AG09309 (cell line): ENCODE measurements at regions not wholly inside any gene's neighbourhood (a gene's known extent, or its start where the extent isn't known, plus 50 kb on each side); places are given as distances from the start of the nearest gene placed in this dataset.

Source experiments
- DNase-seq: peaks from one replicate; pipeline ENCODE4 v3.0.0-alpha.2; 2010; ENCODE audit warnings: low read depth
- H3K4me3 ChIP-seq: 2 replicates; pipeline ENCODE4 v1.5.1; 2011; ENCODE audit warnings: mild to moderate bottlenecking, low read depth, low read length, moderate library complexity; ENCODE audit not compliant: control insufficient read depth
- TF ChIP-seq, protein P1 (sequence below): IDR thresholded peaks from 2 replicates; pipeline ENCODE4 v1.5.1; 2011; ENCODE audit warnings: mild to moderate bottlenecking, low read depth, low read length, inconsistent platforms; ENCODE audit not compliant: insufficient read depth, control insufficient read depth; ENCODE audit errors: missing control alignments

DNA sequence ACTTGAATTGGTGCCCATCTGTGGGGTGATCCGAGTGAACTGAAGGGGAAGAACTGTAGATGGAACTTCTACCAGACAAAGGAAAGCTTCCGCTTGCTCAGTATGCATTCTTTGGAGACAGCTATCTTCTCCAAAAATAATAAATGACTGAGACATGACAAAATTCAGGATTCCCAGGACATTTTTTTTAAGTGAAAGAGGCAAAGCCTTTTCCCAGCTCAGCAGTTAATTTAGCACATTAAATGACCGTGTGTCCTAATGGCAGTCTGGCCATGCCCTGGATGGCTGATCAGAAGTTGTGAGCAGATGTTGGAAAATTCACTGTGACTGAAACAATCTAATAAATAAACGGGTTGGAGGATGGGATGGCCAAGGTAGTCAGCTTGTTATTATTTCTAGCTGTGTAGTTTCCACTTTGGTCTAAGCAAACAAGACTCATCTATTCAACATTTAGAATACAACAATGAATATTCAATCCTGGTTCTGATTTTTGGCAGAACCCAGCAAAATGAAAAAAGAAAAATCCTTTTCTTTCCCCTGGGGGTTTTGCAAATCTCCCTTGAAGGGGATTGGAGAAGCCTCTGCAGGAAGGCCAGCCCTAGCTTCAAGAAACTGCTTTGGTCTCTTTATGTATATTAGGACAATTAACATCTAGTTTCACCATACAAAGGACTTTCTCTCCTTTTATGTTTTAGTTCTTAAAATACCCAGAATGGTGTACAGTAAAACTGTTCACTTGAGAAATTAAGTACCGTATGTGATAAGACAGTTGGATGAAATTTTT lies 540.9 kb upstream of the MDFIC2 start:
- TF ChIP-seq, protein P1, sequence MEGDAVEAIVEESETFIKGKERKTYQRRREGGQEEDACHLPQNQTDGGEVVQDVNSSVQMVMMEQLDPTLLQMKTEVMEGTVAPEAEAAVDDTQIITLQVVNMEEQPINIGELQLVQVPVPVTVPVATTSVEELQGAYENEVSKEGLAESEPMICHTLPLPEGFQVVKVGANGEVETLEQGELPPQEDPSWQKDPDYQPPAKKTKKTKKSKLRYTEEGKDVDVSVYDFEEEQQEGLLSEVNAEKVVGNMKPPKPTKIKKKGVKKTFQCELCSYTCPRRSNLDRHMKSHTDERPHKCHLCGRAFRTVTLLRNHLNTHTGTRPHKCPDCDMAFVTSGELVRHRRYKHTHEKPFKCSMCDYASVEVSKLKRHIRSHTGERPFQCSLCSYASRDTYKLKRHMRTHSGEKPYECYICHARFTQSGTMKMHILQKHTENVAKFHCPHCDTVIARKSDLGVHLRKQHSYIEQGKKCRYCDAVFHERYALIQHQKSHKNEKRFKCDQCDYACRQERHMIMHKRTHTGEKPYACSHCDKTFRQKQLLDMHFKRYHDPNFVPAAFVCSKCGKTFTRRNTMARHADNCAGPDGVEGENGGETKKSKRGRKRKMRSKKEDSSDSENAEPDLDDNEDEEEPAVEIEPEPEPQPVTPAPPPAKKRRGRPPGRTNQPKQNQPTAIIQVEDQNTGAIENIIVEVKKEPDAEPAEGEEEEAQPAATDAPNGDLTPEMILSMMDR = no peak
- H3K4me3 ChIP-seq = no peak overlapping the region
- no peak for DNase-seq

DNA sequence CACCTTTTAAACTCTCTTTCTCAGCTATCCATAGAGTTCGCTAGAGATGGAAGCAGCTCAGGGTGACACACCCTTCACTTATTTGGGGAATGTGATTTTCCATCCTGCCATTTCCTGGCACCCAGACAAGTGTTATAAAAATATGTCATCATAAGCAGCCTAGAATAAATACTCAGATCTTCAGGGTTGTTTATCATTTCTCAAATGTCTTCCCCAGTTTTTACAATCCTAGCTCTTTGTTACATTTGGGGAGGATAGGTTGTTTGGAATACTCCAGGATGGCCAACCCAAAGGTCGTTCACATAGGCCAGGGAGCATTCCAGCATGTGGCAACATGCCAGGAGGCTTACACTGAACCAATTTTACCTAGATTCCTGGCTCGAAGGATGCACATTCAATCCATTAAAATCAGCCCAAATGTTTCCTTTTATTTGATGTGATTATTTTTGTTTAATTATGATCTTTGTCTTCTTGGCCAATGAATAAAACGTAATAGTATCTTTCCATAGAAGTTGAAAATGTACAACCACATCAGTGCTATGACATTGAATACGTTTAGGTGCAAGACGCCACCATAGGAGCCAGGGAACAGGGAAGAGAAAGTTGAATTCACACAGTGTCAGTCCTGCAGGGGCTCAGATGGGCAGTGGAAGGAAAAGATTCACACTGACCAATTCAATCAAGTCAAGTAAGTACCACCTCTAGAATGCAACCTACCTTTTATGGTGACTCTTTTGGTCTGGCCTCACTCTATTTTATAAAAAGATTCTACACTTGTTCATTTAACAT lies 537.7 kb upstream of the MDFIC2 start:
- TF ChIP-seq, protein P1 = no peak
- DNase-seq = peak; percentile 86

DNA sequence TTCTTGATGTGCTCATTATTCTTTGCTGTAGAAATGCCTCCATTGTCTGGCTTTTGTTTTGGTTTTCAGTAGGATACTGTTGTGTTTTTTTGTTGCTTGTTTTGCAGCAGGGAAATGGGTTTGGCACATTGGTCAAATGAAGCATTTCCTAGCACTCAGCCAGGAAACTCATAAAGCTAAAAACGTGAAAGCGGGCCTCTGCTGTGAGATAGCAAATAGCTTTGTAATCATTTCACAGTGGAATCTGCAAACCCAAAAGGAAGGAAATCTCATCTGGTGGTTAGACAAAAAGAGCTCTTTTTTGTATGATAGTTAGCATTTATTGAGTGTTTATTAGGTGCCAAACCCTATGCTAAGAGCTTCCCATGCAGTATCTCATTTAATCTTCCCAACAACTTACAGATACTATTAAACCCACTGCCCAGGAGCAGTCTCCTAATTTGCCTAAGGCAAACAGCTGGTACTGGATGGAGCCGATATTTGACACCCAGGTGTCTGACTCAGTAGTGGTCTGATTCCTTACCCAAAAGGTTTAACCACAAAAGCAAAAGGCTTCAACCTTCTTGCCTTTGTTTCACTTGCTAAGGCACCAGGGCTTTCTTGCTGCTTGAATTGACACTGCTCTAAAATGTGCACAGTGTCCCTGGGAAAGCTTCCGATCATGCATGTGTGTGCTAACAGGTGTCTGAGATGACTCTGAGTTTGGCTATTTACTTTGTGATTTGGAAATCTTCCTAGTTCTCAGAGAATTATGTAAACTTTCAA lies 527.9 kb upstream of the MDFIC2 start:
- no peak for DNase-seq
- TF ChIP-seq, protein P1 = no peak

More for the DNA sequence above, 537.7 kb upstream of the MDFIC2 start:
- no peak overlapping the region for H3K4me3 ChIP-seq

DNA sequence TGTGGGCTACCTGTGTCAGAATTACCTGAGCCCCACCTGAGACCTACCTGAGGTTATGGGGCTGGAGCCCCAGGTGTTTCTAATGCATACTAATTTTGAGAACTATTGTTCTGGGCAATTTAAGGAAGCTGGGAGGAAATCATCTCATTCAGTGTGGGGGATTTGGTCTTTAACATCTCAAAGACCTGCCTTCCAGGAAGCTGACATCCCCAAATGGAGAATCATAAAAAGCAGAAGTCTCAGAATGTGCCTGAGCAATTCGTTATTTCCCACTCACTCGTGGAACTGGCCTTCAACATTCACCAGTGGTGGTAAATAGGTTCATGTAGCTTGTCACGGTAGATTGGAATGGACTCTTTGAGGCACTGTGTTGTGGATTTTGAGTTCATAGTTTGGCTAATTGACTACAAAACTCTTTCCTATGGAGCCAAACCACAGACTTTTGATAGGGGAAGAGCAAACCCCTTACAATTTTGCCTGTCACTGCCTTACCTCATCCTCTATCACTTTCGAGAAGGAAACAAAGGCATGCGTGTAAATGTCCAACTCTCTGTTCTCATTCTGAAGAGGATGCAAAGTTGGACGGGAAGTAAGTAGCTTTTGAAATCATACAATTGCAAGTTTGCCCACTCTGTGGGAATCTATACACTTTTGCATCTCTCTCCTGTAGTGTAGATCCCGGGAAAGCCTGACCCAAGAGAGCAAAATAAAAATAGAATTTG lies 521.0 kb upstream of the MDFIC2 start:
- no peak for DNase-seq
- H3K4me3 ChIP-seq = no peak overlapping the region
- TF ChIP-seq, protein P1 = no peak

More for the DNA sequence above, 527.9 kb upstream of the MDFIC2 start:
- H3K4me3 ChIP-seq = no peak overlapping the region

DNA sequence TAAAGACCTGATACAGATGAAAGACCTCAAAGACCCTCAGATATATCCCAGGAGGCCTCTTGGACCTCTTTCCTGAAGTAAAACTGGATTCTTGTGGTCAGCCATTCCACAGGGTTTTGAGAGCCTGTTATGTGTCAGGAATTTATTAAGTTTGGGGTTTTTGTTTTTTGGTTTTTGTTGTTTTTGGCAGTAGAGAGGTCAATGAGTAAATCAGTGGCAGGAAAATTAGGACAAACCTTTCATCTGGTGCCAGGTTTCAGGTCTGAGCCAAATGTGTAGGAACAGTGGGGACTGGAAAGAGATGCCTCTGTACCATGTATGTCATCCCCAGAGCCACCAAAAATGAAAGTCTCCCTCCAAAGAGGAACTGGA lies 520.4 kb upstream of the MDFIC2 start:
- TF ChIP-seq, protein P1 = no peak
- DNase-seq = peak; percentile 66
- no peak overlapping the region for H3K4me3 ChIP-seq

DNA sequence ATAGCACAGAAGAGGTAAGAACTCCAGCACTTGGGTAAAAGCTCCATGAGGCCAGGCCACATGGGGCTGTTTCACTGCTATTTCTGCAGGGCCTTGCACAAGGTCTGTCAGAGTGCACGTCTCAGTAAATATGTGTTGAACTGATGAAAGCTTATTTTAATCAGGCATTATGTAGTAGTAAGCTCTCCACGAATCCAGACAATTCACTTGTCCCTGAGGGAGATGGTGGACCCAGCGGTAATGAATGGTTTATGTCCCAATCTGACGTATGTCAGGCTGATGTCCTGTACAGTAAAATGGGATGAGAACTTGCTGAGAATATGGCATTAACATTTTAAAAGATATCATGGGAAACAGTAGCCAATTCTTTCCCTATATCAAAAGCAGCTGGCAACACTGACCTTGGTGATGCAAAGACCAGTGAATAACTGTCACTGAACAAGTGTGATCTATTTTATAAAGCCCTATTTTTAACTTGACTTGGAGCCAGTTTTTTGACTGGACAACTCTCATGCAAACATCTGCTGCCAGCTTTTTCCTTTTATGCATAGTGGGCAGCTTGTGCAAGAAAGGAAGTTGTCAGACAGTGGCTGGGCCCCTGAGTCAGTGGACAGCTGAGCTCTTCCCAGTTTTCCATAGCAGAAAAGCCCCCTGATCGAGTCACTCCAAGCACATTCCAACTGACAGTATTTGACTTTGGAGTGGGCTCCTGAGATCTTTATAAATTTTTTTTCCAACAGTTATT lies 519.8 kb upstream of the MDFIC2 start:
- DNase-seq = peak; percentile 97
- no peak overlapping the region for H3K4me3 ChIP-seq
- TF ChIP-seq, protein P1 = no peak
